Islet precursor cell (in vitro differentiated cells): ENCODE measurements at regions not wholly inside any gene's neighbourhood (a gene's known extent, or its start where the extent isn't known, plus 50 kb on each side); places are given as distances from the start of the nearest gene placed in this dataset.
"Not testable (repeated sequence)": the region's sequence is repeated elsewhere in the genome, so short reads cannot be mapped to it uniquely, and the experiment has no call there.

Experiments used
- DNase-seq: peaks from one replicate; pipeline ENCODE4 v3.0.0-alpha.2; 2018

GRCh38 chr9:42378418-42378815 is 195.0 kb downstream of the SPATA31A6 start:
- no peak for DNase-seq

- DNase-seq = not testable (repeated sequence)
Measured at GRCh38 chr9:42379602-42380001, 196.1 kb downstream of the SPATA31A6 start.

DNA sequence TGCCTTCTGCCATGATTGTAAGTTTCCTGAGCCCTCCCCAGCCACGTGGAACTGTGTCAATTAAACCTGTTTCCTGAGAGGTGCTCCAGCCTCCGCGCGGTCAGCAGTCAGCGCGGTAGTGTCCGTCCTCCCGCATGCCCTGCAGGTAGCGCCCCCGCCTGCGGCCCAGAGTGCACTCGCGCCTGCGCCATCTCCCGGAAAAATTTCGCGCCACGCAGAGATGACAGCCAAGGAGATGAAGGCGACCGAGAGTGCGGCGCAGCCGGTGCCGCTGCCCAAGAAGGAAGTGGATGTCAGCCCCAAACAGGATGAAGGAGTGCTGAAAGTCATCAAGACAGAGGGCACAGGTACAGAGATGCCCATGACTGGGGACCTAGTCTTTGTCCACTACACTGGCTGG is 201.1 kb downstream of the SPATA31A6 start:
- not testable (repeated sequence) for DNase-seq

- not testable (repeated sequence) for DNase-seq
Measured at GRCh38 chr9:42385574-42386120, 202.2 kb downstream of the SPATA31A6 start.

GRCh38 chr9:42386477-42386876 is 203.0 kb downstream of the SPATA31A6 start:
- no peak for DNase-seq

GRCh38 chr9:42388146-42388690 is 204.8 kb downstream of the SPATA31A6 start:
- DNase-seq = no peak

DNA sequence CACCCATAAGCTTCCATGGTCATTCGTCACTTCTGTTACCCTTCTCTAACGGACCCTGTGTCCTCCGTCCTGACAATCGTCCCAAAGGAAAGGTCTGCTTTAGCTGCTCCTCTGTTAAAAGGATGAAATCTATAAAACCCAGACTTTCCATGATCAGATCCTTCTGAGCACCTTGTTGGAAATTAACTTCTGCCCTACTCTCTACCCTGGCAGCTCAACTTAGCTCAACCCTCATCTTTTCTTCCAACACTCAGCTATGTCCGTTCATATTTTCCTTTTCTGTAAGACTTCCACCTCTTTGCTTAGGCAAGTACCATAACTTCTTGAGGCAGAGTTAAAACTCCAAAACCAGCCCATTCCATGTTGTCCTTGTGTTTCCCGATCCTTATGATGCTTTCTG is 205.4 kb downstream of the SPATA31A6 start:
- no peak for DNase-seq

DNA sequence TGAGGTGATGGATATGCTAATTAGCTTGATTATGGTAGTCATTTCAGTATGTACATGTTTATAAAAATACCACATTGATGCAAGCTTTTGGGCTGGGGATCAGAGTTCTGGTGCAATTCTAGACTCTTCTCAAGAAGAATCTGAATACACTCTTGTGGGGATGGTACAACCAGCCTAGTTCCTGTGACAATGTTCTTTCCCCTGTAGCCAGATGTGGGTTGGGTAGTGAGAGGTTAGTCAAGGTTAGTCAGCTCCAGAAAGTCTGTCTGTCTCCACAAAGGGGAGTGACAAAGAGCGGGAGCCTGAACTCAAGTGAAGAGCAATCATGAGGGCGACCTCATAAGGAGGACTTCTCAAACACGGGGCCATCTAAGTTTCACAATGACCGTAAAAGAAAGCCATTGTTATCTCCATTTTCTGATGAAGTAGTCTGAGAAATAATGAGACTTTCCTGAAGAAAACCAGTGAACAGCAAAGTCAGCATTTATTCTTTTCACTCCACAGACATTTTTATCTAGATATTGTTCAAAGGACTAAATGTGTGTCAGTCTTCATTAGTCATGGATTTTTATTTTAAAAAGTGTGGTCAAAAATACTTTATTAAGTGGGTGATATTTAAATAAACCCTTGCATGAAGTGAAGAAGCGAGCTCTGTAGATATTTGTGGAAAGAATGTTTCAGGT is 209.5 kb downstream of the SPATA31A6 start:
- DNase-seq = not testable (repeated sequence)

DNA sequence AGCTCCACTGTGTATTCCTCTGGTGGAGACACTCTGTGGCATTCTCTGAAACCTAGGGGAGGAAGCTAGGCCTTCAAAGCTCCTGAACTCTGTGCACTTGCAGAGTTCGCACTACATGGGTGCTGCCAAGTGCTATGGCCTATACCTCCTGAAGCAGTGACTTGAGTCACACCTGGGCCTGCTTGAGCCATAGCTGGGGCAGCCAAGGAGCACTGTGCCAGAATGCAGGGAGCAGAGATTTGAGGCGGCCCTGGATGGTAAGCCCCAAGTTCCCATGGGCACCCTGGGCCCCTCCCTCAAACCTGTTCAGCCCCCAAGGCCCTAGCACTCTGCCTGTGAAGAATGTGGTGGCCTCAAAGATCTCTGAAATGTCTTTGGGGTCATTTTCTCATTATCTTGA is 212.9 kb downstream of the SPATA31A6 start:
- DNase-seq = no peak

DNA sequence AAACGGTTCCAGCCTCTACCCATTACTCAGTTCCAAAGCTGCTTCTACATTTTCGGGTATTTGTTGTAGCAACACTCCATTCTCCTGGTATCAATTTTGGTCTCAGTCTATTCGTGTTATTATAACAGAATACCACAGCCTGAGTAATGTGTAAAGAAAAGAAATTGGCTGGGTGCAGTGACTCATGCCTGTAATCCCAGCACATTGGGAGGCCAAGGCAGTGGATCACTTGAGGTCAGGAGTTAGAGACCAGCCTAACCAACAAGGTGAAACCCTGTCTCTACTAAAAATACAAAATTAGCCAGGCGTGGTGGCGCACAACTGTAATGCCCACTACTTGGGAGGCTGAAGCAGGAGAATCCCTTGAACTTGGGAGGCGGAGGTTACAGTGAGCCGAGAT is 213.9 kb downstream of the SPATA31A6 start:
- not testable (repeated sequence) for DNase-seq

GRCh38 chr9:42402919-42403318 is 219.5 kb downstream of the SPATA31A6 start:
- DNase-seq = not testable (repeated sequence)

GRCh38 chr9:42409581-42409980 is 226.1 kb downstream of the SPATA31A6 start:
- DNase-seq = not testable (repeated sequence)

DNA sequence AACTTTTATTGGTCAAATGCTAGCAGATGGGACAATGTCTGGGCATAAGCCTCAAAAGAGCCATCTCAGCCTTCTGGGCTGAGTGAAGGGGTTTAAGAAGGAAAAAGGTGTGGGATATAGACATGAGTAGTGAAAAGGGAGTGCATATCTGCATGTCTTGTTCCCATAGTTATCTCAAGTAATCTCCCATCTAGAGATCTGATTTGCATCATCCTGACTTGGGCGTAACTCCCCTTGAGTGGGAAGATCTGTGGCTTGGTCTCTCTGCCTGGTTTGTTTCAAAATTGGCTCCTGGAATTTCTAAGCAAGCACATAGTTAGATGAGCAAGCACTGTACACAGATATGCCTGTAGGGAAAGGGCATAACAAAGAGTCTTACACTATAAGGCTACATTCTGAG is 228.9 kb downstream of the SPATA31A6 start:
- peak; percentile 54 for DNase-seq

GRCh38 chr9:42414865-42415264 is 231.4 kb downstream of the SPATA31A6 start:
- not testable (repeated sequence) for DNase-seq

DNA sequence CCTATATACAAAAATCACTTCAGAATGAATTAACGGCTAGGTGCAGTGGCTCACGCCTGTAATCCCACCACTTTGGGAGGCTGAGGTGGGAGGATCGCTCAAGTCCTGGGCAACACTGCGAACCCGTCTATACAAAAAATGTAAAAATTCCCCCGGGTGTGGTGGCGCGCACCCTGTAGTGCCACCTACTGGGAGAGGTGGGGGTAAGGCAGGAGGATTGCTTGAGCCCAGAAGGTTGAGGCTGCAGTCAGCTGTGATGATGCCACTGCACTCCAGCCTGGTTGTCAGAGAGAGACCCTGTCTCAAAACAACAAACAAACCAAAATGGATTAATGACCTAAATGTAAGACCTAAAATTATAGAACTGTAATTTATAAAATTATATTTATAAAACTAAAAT is 236.2 kb downstream of the SPATA31A6 start:
- not testable (repeated sequence) for DNase-seq

- DNase-seq = not testable (repeated sequence)
Measured at GRCh38 chr9:42420324-42420723, 236.9 kb downstream of the SPATA31A6 start.

DNA sequence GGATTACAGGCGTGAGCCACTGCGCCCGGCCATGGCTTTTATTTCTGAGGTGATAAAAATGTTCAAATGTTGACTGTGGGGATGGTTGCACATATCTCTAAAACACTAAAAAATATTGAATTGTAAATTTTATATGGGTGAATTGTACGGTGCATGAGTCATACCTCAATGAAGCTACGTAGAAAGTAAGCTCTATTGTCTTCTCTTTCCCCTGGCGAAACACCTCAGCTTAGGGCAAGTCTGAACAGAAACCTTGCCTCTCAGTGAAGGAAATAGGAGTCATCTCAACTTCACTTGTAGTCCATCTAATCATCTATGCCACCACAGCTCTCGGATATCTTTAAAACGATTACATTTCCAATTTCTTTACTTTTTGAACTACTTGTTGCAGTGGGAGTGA is 238.2 kb downstream of the SPATA31A6 start:
- not testable (repeated sequence) for DNase-seq

DNA sequence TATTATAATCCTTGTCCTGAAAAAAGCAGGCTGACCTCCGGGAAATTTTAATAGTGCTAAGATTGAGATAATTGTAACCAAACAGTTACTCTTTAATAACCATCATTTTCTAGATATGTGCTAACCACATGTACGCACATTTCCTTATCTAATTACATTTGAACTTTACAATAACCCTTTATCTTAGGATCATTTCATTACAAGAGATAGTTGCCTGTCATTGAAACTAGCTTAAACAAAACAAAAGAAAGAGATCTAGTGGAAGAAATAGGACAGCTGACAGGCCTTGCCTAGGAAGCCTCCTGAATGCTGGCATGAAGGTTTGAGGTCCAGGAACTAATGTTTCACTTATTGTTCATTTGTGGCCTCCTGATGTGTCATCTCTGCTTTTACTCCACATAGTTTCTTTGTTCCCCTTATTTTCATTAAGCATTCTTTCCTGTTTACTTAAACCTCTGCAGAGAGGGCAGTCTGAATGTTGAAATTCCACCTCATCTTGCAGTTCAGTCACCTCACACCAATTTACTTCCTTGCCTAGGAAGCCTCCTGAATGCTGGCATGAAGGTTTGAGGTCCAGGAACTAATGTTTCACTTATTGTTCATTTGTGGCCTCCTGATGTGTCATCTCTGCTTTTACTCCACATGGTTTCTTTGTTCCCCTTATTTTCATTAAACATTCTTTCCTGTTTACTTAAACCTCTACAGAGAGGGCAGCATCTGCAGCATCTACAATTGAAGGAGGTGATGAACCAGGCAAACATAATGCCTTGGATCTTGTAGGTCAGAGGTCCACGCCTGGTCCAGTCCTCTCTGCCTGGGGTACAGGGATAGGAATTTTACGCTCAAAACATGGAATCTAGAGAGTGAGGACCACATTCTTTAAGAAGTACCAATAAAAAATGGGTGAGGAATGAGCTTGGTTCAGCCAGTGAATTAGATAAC is 247.5 kb downstream of the SPATA31A6 start:
- not testable (repeated sequence) for DNase-seq

GRCh38 chr9:42431616-42432010 is 248.2 kb downstream of the SPATA31A6 start:
- DNase-seq = not testable (repeated sequence)

- DNase-seq = peak; percentile 82
Measured at GRCh38 chr9:42434844-42435714, 251.6 kb downstream of the SPATA31A6 start.

DNA sequence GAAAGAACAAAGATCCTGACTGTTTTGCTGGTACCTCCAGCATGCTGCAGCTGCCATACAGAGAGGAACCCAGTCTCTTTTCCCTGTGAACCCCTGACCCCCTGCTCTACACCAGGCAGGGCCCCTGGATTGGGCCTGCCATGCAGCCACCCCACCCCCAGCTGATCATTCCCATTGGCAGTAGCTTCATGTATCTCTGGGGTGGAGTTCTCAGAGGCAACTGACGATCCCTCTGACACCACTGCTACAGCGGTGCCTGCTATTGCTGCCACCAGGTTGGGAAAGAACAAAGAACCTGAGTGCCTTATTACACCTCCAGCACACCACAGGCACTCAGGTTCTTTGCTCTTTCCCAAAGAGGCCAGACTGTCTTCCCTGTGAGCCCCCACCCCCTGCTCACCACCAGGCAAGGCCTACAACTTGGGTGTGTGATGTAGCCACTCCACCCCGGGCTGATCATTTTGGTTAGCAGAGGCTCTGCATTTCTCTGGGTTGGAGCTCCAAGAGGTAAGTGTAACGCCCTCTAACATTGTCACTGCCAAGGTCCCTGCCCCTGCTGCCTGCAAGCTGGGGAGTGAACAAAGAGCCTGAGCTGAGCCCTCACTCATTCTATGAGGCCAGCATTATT is 252.4 kb downstream of the SPATA31A6 start:
- not testable (repeated sequence) for DNase-seq
